Peyer's patch (tissue), 4 donors: ENCODE measurements at regions not wholly inside any gene's neighbourhood (a gene's known extent, or its start where the extent isn't known, plus 50 kb on each side); places are given as distances from the start of the nearest gene placed in this dataset.

ENCODE experiments used
- POLR2A ChIP-seq, 2 donors: fragments of 450-650 bp; IDR thresholded peaks; one replicate each; pipeline ENCODE4 v1.5.1; 2017; ENCODE audit warnings: antibody characterized with exemption in 2 of 2, mild to moderate bottlenecking in 2 of 2, moderate library complexity in 2 of 2
- TF ChIP-seq, protein P1 (sequence below), 6 experiments: fragments of 450-650 bp in 4 of 6; fragments of 200-600 bp in 2 of 6; sonication (generic) in 1 of 6; IDR thresholded peaks; one replicate each; pipeline ENCODE4 v1.5.1; 2017 to 2019; ENCODE audit warnings: antibody characterized with exemption in 6 of 6, mild to moderate bottlenecking in 3 of 6, moderate library complexity in 1 of 6

DNA sequence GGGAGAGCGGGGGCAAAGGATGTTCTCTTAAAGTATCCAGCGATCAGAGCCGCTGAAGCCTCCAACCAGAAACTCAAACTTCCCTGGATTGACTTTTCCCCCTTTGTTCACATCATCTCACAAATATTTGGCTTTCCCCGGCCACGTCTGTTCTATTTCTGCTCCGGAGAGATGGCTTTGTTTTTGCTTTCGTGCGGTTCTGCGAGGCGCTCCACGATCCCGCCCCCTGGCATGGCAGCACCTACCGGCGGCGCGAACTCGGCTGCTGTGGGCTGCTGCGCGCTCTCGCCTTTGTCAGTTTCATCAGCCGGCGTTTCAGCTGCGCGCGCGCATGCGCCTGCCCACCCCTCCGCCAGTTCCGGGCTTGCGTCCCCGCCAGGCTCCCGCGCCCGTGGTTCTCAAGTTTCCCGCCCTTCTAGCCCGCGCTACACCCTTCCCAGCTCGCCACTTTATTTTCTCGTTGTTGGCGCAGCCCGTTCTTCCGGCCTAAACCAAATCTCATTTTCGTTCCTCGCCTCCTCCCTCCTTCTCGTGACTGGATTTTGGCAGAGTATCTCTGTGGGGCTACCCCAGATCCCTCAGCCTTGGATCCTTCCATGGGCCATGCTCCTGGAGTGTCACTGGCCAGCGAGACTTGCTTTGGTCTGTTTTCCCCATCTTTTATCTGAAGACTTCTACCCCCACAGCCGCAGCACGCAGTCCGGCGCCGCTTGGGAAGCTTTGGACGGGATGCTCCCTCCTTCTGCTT is 98.0 kb downstream of the INSIG2 start:
- TF ChIP-seq, protein P1, sequence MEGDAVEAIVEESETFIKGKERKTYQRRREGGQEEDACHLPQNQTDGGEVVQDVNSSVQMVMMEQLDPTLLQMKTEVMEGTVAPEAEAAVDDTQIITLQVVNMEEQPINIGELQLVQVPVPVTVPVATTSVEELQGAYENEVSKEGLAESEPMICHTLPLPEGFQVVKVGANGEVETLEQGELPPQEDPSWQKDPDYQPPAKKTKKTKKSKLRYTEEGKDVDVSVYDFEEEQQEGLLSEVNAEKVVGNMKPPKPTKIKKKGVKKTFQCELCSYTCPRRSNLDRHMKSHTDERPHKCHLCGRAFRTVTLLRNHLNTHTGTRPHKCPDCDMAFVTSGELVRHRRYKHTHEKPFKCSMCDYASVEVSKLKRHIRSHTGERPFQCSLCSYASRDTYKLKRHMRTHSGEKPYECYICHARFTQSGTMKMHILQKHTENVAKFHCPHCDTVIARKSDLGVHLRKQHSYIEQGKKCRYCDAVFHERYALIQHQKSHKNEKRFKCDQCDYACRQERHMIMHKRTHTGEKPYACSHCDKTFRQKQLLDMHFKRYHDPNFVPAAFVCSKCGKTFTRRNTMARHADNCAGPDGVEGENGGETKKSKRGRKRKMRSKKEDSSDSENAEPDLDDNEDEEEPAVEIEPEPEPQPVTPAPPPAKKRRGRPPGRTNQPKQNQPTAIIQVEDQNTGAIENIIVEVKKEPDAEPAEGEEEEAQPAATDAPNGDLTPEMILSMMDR (IDR thresholded peaks at IDR 0.05): peak in 2 of 6 experiments; percentile 4 to 24
- peak; percentile 18 to 38 for TF ChIP-seq POLR2A (IDR thresholded peaks at IDR 0.05)
